Lung (tissue), 11 donors: ENCODE measurements at regions not wholly inside any gene's neighbourhood (a gene's known extent, or its start where the extent isn't known, plus 50 kb on each side); places are given as distances from the start of the nearest gene placed in this dataset.

Experiments
- ATAC-seq: fragments of 200-7000 bp; cut with Tn5 transposase; one replicate; pipeline ENCODE4 v1.9.1; 2020; ENCODE audit warnings: moderate number of reproducible peaks; ENCODE audit not compliant: insufficient read depth, low FRiP score
- DNase-seq, 3 donors: peaks; one replicate each; pipeline ENCODE4 v3.0.0-alpha.2; 2013 to 2017
- H3K27ac ChIP-seq, 2 donors: one replicate each; pipeline ENCODE4 v1.5.1; 2013; ENCODE audit warnings: mild to moderate bottlenecking in 2 of 2, moderate library complexity in 2 of 2, control low read depth in 1 of 2, inconsistent platforms in 1 of 2, low read depth in 1 of 2, low read length in 1 of 2
- H3K27me3 ChIP-seq, 3 donors: one replicate each; pipeline ENCODE4 v1.5.1; 2013; ENCODE audit warnings: low read length in 2 of 3; ENCODE audit not compliant: control insufficient read depth in 3 of 3, insufficient read depth in 3 of 3
- H3K36me3 ChIP-seq, 4 donors: one replicate each; pipeline ENCODE4 v1.5.1; 2013; ENCODE audit warnings: low read length in 4 of 4, mild to moderate bottlenecking in 1 of 4, moderate library complexity in 1 of 4; ENCODE audit not compliant: control insufficient read depth in 4 of 4, insufficient read depth in 4 of 4
- H3K4me1 ChIP-seq, 5 donors: one replicate each; pipeline ENCODE4 v1.5.1; 2013; ENCODE audit warnings: low read length in 5 of 5, mild to moderate bottlenecking in 2 of 5, moderate library complexity in 1 of 5; ENCODE audit not compliant: control insufficient read depth in 5 of 5, insufficient read depth in 5 of 5
- H3K4me3 ChIP-seq: one replicate; pipeline ENCODE4 v1.5.1; 2013; ENCODE audit warnings: mild to moderate bottlenecking, control low read depth, moderate library complexity
- H3K9ac ChIP-seq, 2 donors: one replicate each; pipeline ENCODE4 v1.5.1; 2013; ENCODE audit warnings: low read length in 2 of 2, control low read depth in 1 of 2; ENCODE audit not compliant: insufficient read depth in 1 of 2
- H3K9me3 ChIP-seq, 4 donors: one replicate each; pipeline ENCODE4 v1.5.1; 2013; ENCODE audit warnings: low read length in 3 of 4, mild to moderate bottlenecking in 1 of 4, moderate library complexity in 1 of 4; ENCODE audit not compliant: control insufficient read depth in 4 of 4, insufficient read depth in 3 of 4
- WGBS, 2 donors: extraction: QIAGEN DNeasy Blood & Tissue Kit; methylation state at CpG; one replicate each; pipeline ENCODE4 v1.1.7; 2013; 5-methylcytosine and 5-hydroxymethylcytosine counted together
- TF ChIP-seq, protein P1 (sequence below): IDR thresholded peaks from 2 replicates; pipeline ENCODE4 v1.5.1; 2012; ENCODE audit warnings: mild to moderate bottlenecking; ENCODE audit errors: control extremely low read depth, extremely low read depth
- donor health status: control.
- donor health status: control.
- donor health status: Bipolar disorder and iron deficiency.
- donor health status: healthy.
- donor health status: DM: yes; HTN: yes; CAD: no.

DNA sequence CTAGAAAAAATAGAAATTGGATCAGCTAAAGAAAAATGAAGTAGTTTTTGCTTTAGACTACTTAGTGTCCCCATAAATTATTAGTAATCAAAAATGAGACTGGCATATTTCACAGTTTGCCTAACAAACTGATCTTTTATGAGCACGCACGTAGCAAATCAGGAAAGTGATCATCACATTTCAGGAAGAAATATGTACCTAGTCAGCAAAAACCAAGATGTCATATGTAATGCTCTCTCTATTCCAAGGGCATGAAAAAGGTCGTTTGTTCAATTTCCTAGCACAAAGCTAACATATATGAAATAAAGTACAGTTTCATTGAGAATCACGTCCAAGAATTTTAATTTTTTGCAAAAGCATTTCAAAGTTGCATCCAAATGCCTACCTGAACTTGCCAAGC is 600.4 kb upstream of the CHAC2 start:
- no peak for ATAC-seq
- WGBS, 2 donors, result 87 to 89% methylated on average over 4 of the region's 4 CpGs
- no peaks in the 10 kb centered on the region for H3K36me3 ChIP-seq

DNA sequence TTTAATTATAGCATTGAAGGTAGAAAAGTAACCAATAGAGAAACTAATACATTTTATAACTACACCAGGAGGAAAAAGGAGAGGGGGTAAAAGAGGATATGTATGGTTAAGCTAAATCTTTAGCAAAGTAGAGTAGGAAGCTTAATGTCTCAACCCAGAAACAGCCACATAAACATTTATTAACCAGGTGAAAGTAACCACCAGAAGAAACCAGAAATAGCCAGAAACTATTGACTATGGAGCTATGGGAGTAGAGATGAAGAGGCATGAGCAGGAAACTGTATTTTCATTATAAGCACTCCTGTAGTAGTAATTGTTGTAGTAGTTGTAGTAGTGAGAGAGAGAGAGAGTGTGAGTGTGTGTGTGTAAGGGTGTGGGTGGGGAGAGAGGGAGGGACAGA is 617.5 kb upstream of the CHAC2 start:
- TF ChIP-seq, protein P1, sequence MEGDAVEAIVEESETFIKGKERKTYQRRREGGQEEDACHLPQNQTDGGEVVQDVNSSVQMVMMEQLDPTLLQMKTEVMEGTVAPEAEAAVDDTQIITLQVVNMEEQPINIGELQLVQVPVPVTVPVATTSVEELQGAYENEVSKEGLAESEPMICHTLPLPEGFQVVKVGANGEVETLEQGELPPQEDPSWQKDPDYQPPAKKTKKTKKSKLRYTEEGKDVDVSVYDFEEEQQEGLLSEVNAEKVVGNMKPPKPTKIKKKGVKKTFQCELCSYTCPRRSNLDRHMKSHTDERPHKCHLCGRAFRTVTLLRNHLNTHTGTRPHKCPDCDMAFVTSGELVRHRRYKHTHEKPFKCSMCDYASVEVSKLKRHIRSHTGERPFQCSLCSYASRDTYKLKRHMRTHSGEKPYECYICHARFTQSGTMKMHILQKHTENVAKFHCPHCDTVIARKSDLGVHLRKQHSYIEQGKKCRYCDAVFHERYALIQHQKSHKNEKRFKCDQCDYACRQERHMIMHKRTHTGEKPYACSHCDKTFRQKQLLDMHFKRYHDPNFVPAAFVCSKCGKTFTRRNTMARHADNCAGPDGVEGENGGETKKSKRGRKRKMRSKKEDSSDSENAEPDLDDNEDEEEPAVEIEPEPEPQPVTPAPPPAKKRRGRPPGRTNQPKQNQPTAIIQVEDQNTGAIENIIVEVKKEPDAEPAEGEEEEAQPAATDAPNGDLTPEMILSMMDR, result no peak
- H3K4me3 ChIP-seq, result no peak overlapping the region
- H3K9me3 ChIP-seq, result peaks cover 0 to 3% (median 0%) of the 10 kb centered on the region in 4 donors
- H3K36me3 ChIP-seq, result no peaks in the 10 kb centered on the region
- H3K27ac ChIP-seq, result no peak overlapping the region
- ATAC-seq, result no peak
- peaks cover 0 to 10% (median 0%) of the 10 kb centered on the region in 5 donors for H3K4me1 ChIP-seq
- no peak for DNase-seq
- no peaks in the 10 kb centered on the region for H3K27me3 ChIP-seq
- H3K9ac ChIP-seq, result no peak overlapping the region

More for the DNA sequence above, 600.4 kb upstream of the CHAC2 start:
- no peak for DNase-seq
- Histone ChIP-seq H3K4me1 (peaks cover 0 to 18% (median 0%) of the 10 kb centered on the region in 5 donors), H3K4me3 (no peak overlapping the region), H3K27me3 (no peaks in the 10 kb centered on the region), H3K9me3 (no peaks in the 10 kb centered on the region), H3K9ac (no peak overlapping the region), H3K27ac (no peak overlapping the region)
- TF ChIP-seq, protein P1, result no peak

- no peak overlapping the region for H3K9ac ChIP-seq
- H3K9me3 ChIP-seq, result no peaks in the 10 kb centered on the region
- peaks cover 0 to 10% (median 0%) of the 10 kb centered on the region in 5 donors for H3K4me1 ChIP-seq
- WGBS, 2 donors, result 30 to 31% methylated on average over 3 of the region's 3 CpGs
- no peaks in the 10 kb centered on the region for H3K27me3 ChIP-seq
- no peaks in the 10 kb centered on the region for H3K36me3 ChIP-seq
- DNase-seq (peak in 2 of 3 donors; percentile 72 to 73), ATAC-seq (no peak)
- H3K27ac ChIP-seq, result no peak overlapping the region
- no peak overlapping the region for H3K4me3 ChIP-seq
- TF ChIP-seq, protein P1, result no peak
These were observed 619.4 kb upstream of the CHAC2 start for GRCh38 chr2:53148221-53148620.

DNA sequence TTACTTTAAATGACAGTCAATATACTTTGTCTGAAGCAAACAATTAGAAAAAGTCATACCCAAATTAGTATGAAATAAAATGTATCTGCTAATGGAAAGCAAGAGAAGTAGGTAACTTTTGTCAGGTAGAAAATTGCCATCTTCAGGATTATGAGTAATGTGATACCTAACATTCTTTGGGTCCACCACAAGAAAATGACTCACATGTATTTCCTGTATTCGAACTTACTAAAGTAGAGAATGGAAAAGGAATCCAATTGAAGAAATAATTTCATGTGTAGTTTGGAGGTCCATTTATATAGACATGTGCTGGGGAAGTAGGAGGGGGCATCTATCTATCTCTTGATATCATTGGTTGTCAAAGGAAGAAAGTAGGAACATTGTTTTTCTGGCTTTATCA is 636.2 kb upstream of the CHAC2 start:
- TF ChIP-seq, protein P1, result no peak
- Histone ChIP-seq H3K27me3 (no peaks in the 10 kb centered on the region), H3K4me3 (no peak overlapping the region), H3K9me3 (no peaks in the 10 kb centered on the region), H3K4me1 (peaks cover 0 to 4% (median 3%) of the 10 kb centered on the region in 5 donors), H3K36me3 (no peaks in the 10 kb centered on the region), H3K9ac (no peak overlapping the region), H3K27ac (no peak overlapping the region)
- DNase-seq, result no peak
- 82 to 84% methylated on average over 1 of the region's 1 CpG for WGBS, 2 donors
- ATAC-seq, result no peak
